Pancreas (tissue), 10 donors: ENCODE measurements at regions not wholly inside any gene's neighbourhood (a gene's known extent, or its start where the extent isn't known, plus 50 kb on each side); places are given as distances from the start of the nearest gene placed in this dataset.

ENCODE experiments used
- ATAC-seq, 4 donors: fragments of 200-7000 bp; cut with Tn5 transposase; one replicate each; pipeline versions ENCODE4 v1.8.0 to v1.9.1; 2020; ENCODE audit warnings: mild to moderate bottlenecking in 4 of 4, moderate library complexity in 4 of 4
- DNase-seq, 6 donors: peaks; one replicate each; pipeline ENCODE4 v3.0.0-alpha.2; 2020
- FAIRE-seq: peaks from 2 replicates; lab custom pipeline; 2012; peaks lifted over from hg19 to GRCh38; lab: Jason Lieb, UNC
- H3K27ac ChIP-seq, 4 donors: fragments of 200-600 bp; sonication (generic); 1 replicate in 3 of 4; 2 replicates in 1 of 4; pipeline versions ENCODE4 v1.5.0 to v1.8.0; 2020
- H3K27me3 ChIP-seq, 4 donors: fragments of 200-600 bp; one replicate each; pipeline ENCODE4 v1.8.0; 2021
- H3K36me3 ChIP-seq, 3 donors: fragments of 200-600 bp; sonication (generic) in 1 of 3; one replicate each; pipeline versions ENCODE4 v1.5.0 to v1.8.0; 2020 to 2021
- H3K4me1 ChIP-seq, 3 donors: fragments of 200-600 bp; one replicate each; pipeline ENCODE4 v1.8.0; 2021
- H3K4me3 ChIP-seq, 4 donors: fragments of 200-600 bp; sonication (generic) in 2 of 4; one replicate each; pipeline versions ENCODE4 v1.5.0 to v1.8.0; 2020 to 2021
- H3K9me3 ChIP-seq, 4 donors: fragments of 200-600 bp; one replicate each; pipeline ENCODE4 v1.8.0; 2021
- CTCF ChIP-seq, 4 donors: fragments of 200-600 bp; sonication (generic) in 3 of 4; IDR thresholded peaks; one replicate each; pipeline versions ENCODE4 v1.5.0 to v1.8.0; 2021; ENCODE audit warnings: antibody characterized with exemption in 4 of 4
- WGBS, 2 donors: extraction: QIAGEN DNeasy Blood & Tissue Kit; methylation state at CpG; one replicate each; pipeline ENCODE4 v1.1.7; 2013; 5-methylcytosine and 5-hydroxymethylcytosine counted together
- intact Hi-C, 3 donors: fragments of 100-400 bp; cut with DNase I; formaldehyde crosslinking; loops; one replicate each; pipeline versions ENCODE4 v1.11.1 to v1.14.2; 2022
- donor health status: healthy with polysubstance abuse.
- donor health status: DM: no; HTN: no; CAD: no; lungs with moderate emphysema.
- donor health status: DM: no; HTN: no; CAD: no.
- donor health status: control.
- donor health status: control.
- donor health status: Bipolar disorder and iron deficiency.
- donor health status: DM: yes; HTN: yes; CAD: no.
- donor health status: DM: no; HTN: no; CAD: no.
- donor health status: DM: no; HTN: no; CAD: no.
- donor health status: DM: yes; HTN: yes; CAD: no.

- WGBS, 2 donors, result 75 to 81% methylated on average over 6 of the region's 6 CpGs
- Histone ChIP-seq H3K27ac (peak overlapping the region in 2 of 4 donors; percentile 4 to 74), H3K27me3 (no peaks in the 10 kb centered on the region), H3K4me3 (no peak overlapping the region), H3K36me3 (no peaks in the 10 kb centered on the region), H3K9me3 (no peaks in the 10 kb centered on the region), H3K4me1 (peaks cover 0 to 5% (median 4%) of the 10 kb centered on the region in 3 donors)
- no peak for TF ChIP-seq CTCF (IDR thresholded peaks at IDR 0.05)
- intact Hi-C loops, result no loop called here
- FAIRE-seq, result no peak
- no peak for DNase-seq
- ATAC-seq, result no peak
These were observed 224.9 kb downstream of the ANKRD60 start for GRCh38 chr20:58003525-58003924.

- DNase-seq (no peak), ATAC-seq (no peak), FAIRE-seq (no peak)
- intact Hi-C loops, result no loop called here
- H3K27ac ChIP-seq, result peak overlapping the region in 3 of 4 donors; percentile 4 to 74 (median 44)
- no peak overlapping the region for H3K4me3 ChIP-seq
- H3K27me3 ChIP-seq, result no peaks in the 10 kb centered on the region
- H3K4me1 ChIP-seq, result peaks cover 0 to 5% (median 4%) of the 10 kb centered on the region in 3 donors
- TF ChIP-seq CTCF (IDR thresholded peaks at IDR 0.05), result no peak
- WGBS, 2 donors, result 60 to 70% methylated on average over 6 of the region's 6 CpGs
- no peaks in the 10 kb centered on the region for H3K36me3 ChIP-seq
- no peaks in the 10 kb centered on the region for H3K9me3 ChIP-seq
These were observed 225.6 kb downstream of the ANKRD60 start for GRCh38 chr20:58002901-58003300.

- WGBS, 2 donors, result 13 to 19% methylated on average over 3 of the region's 3 CpGs
- Histone ChIP-seq H3K9me3 (no peaks in the 10 kb centered on the region), H3K36me3 (no peaks in the 10 kb centered on the region), H3K4me1 (peaks cover 0 to 5% (median 4%) of the 10 kb centered on the region in 3 donors), H3K27ac (peak overlapping the region; percentile 31 to 74 (median 54)), H3K27me3 (no peaks in the 10 kb centered on the region), H3K4me3 (no peak overlapping the region)
- DNase-seq (no peak), FAIRE-seq (no peak), ATAC-seq (peak in 2 of 4 donors; percentile 7 to 24)
- TF ChIP-seq CTCF (IDR thresholded peaks at IDR 0.05), result no peak
- intact Hi-C loops, result no loop called here
These were observed 226.5 kb downstream of the ANKRD60 start for GRCh38 chr20:58001946-58002345.

- Histone ChIP-seq H3K4me3 (no peak overlapping the region), H3K27ac (peak overlapping the region; percentile 31 to 74 (median 54)), H3K27me3 (no peaks in the 10 kb centered on the region), H3K9me3 (no peaks in the 10 kb centered on the region), H3K4me1 (peaks cover 0 to 5% (median 4%) of the 10 kb centered on the region in 3 donors), H3K36me3 (no peaks in the 10 kb centered on the region)
- intact Hi-C loops, result no loop called here
- ATAC-seq (peak; percentile 32 to 69 (median 58)), FAIRE-seq (no peak), DNase-seq (peak in 4 of 6 donors; percentile 23 to 56 (median 46))
- WGBS, 2 donors, result 29 to 41% methylated on average over 13 of the region's 13 CpGs
- no peak for TF ChIP-seq CTCF (IDR thresholded peaks at IDR 0.05)
These were observed 227.1 kb downstream of the ANKRD60 start for GRCh38 chr20:58001381-58001780.

- WGBS, 2 donors, result 65 to 79% methylated on average over 2 of the region's 2 CpGs
- H3K9me3 ChIP-seq, result no peaks in the 10 kb centered on the region
- no peak overlapping the region for H3K4me3 ChIP-seq
- peaks cover 0 to 5% (median 4%) of the 10 kb centered on the region in 3 donors for H3K4me1 ChIP-seq
- no peaks in the 10 kb centered on the region for H3K27me3 ChIP-seq
- no peak for DNase-seq
- H3K27ac ChIP-seq, result peak overlapping the region; percentile 31 to 74 (median 54)
- no peaks in the 10 kb centered on the region for H3K36me3 ChIP-seq
- intact Hi-C loops, result no loop called here
- no peak for FAIRE-seq
- TF ChIP-seq CTCF (IDR thresholded peaks at IDR 0.05), result no peak
- no peak for ATAC-seq
These were observed 227.6 kb downstream of the ANKRD60 start for GRCh38 chr20:58000861-58001260.
